GM18861 (cell line): ENCODE measurements at regions not wholly inside any gene's neighbourhood (a gene's known extent, or its start where the extent isn't known, plus 50 kb on each side); places are given as distances from the start of the nearest gene placed in this dataset.
"Not testable (repeated sequence)": the region's sequence is repeated elsewhere in the genome, so short reads cannot be mapped to it uniquely, and the experiment has no call there.

ENCODE experiments used
- ATAC-seq: cut with Tn5 transposase; IDR thresholded peaks from one replicate; pipeline ENCODE4 v1.9.1; 2021; ENCODE audit not compliant: unreplicated experiment

GRCh38 chr13:47707414-47707813, 293.7 kb downstream of the SUCLA2 start:
- ATAC-seq: no peak

DNA sequence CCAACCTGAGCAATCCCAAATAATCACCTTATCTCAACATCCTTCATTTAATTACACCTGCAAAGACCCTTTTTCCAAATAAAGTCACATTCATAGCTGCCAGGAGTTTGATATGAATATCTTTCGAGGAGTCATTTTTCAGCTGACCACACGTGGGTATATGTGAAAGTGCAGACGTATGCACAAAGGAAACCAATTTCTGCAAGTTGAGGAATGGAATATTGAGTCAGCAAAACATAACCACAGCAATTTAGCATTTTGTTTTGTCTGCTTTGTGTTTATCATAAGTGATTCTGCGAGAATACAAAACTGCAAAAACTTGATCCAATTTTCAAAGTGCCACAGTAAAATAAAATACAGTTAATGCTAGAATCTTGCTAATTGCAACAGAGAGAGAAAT, 295.9 kb downstream of the SUCLA2 start:
- no peak for ATAC-seq

- ATAC-seq: no peak
Measured at GRCh38 chr13:47696674-47697073, 304.4 kb downstream of the SUCLA2 start.

DNA sequence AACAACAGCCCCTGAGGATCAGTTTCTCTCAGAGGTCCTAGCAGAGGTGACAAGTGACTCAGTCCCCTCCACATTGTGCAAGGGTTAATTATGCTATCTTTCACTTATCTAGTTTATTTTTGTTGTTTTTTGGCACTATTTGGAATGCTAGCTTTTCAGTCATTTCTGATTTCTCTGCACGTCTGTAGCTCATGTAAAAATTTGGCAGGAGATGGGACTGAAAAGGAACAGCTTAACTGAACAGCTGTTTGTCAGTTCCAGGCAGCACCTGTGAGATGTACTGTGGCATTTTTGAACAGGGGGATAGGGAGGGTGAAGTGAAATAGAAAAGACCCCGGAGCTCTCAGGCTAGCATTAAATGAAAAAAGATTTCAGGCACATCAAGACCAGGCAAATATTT, 313.5 kb downstream of the SUCLA2 start:
- no peak for ATAC-seq

DNA sequence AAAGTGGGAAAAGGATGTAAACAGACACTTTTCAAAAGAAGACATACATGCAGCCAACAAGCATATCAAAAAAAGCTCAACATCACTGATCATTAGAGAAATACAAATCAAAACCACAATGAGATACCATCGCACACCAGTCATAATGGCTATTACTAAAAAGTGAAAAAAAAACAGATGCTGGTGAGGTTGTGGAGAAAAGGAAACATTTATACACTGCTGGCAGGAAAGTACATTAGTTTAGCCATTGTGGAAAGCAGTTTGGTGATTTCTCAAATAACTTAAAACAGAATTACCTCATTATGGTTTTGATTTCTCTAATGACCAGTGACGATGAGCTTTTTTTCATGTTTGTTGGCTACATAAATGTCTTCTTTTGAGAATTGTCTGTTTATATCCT, 315.9 kb downstream of the SUCLA2 start:
- ATAC-seq: not testable (repeated sequence)

GRCh38 chr13:47680748-47681147, 320.3 kb downstream of the SUCLA2 start:
- no peak for ATAC-seq

- no peak for ATAC-seq
Measured at GRCh38 chr13:47679401-47679800, 321.7 kb downstream of the SUCLA2 start.

DNA sequence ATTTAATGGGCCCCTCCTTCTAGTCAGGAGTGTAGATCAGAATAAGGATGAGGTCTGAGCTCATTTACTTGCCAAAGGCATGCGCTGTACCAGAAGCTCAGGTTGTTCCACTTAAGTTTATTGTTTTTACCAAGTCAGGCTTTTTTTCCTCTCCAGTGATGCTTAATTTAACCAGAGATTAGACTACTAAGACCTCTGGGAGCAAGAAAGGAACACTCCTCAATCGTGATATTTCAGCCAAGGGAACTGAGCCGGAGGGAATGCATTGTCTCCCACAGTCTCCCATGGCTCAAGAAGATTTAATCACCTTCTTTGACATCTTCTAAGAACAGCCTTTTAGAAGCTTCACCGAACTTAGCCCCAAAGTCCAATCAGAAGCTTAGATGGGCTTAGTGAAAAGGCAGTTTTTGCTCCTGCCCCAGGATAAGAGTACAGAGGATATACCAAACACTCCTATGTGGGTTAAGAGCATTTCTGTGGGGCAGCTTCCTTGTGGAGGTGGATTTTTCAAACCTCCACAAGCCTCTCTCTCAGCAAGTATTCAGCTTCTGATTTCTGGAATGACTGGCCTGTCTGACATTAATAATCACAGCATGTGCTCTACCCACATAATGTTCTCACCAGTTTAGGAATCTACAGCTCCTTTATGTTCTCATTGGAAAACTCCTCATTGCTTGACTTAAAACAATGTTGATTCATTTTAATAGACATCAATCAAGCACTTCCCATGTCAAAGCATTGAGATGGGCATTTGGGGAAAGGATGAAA, 322.7 kb downstream of the SUCLA2 start:
- no peak for ATAC-seq

DNA sequence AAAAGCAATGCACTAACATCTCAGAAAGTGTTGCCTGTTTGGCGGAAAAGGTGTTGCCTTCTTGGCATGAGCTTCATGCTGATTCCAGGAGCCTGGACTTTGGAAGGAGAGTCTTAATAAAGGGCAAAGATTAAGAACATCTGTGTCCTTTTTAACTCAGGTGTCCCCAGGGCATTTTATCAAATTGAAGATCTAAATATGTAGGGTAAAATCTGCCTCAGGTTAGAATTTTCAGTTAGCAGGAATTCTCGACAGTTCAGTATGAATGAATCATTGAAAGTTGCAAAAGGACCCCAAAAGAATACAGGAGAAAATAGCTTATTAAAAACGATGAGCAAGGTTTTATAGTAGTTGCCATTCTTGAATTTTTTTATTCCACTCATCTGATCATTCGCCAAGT, 325.2 kb downstream of the SUCLA2 start:
- ATAC-seq: no peak

- no peak for ATAC-seq
Measured at GRCh38 chr13:47673009-47673850, 327.8 kb downstream of the SUCLA2 start.

- ATAC-seq: no peak
Measured at GRCh38 chr13:47672245-47673008, 328.6 kb downstream of the SUCLA2 start.

DNA sequence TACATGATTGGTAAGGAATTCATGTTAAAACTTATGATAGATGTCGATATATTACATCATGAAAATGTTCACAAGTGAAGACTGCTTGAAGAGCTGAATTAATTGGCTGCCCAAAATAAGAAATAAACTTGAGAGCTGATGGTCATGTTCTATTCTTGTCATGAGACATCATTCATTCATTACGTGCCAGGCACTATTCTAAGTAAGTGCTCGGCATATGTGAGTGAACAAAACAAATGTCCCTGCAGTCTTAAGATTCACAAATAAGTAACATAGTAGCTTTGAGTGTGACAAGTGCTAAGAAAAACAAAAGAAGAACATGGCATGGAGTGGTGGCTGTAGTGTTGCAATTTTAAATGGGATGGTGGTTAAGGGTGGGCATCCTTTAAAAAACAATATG, 329.3 kb downstream of the SUCLA2 start:
- ATAC-seq: no peak

- no peak for ATAC-seq
Measured at GRCh38 chr13:47665043-47665442, 336.0 kb downstream of the SUCLA2 start.

GRCh38 chr13:47661076-47661475, 340.0 kb downstream of the SUCLA2 start:
- no peak for ATAC-seq

GRCh38 chr13:47656651-47657050, 344.4 kb downstream of the SUCLA2 start:
- ATAC-seq: no peak

DNA sequence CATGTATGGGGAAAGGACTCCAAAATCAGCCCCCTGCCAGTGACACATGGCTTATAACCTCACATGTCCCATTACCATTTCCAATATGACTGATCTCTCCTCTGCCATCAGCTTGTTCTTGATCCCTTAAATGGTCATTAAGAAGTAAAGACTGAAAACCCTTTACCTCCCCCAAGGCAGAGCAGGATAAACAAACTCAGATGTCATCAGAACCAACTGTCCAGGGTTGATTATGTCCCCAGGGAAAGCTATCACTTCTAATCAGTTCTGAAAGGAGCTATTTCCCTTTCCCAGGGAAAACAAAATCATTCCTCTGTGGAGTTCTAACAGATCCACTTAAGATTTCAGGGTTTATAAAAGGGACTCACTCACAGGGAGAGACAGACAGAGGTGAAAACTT, 350.9 kb downstream of the SUCLA2 start:
- no peak for ATAC-seq

- no peak for ATAC-seq
Measured at GRCh38 chr13:47647001-47647400, 354.1 kb downstream of the SUCLA2 start.

GRCh38 chr13:47646298-47646697, 354.8 kb downstream of the SUCLA2 start:
- ATAC-seq: no peak

DNA sequence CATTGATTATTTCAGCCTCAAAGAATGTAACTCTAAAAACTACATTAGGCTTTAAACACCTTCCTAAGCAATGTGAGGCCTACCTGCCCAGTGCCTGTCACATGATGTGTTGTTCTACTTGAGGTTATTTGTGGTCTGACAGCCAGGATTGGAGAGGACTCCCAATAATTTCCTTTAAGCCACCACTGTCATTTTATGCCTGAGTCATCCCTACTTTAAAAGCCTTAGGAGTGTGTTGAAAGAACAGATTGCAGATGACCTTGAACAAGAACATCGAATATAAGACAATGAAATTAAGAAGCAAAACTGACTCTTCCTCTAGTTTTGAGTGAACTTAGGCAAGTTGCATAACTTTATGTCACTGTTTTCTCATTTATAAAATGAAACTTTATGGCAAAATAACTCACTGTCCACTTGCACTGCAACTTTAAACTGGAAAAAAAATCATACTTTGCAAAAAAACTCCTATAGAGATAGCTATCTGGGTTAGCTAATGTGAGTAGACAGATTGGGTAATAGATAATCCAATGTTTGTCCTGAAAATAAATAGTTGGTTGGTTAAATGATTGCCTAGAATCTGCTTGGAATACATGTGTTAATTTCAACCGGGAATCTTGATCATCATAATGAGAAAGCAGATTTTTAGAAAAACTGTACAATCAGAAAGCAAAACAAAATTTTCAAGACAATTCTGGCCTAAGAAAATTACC, 361.2 kb downstream of the SUCLA2 start:
- no peak for ATAC-seq

DNA sequence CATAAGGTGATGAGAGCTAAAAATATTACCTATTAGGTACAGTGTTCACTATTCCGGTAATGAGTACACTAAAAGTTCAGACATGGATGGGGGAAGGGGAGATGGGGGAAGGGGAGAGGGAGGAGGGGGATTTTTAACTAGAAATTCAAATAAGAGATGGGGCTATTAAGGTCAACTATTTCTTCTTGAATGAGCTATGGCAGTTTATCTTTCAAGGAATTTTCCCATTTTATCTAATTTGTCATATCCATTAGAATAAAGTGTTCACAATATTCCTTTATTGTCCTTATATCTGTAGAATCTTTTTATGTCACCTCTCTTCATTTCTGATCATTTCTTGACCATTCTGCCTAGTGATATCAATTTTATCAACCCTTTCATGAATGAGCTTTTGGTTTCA, 362.4 kb downstream of the SUCLA2 start:
- ATAC-seq: no peak

DNA sequence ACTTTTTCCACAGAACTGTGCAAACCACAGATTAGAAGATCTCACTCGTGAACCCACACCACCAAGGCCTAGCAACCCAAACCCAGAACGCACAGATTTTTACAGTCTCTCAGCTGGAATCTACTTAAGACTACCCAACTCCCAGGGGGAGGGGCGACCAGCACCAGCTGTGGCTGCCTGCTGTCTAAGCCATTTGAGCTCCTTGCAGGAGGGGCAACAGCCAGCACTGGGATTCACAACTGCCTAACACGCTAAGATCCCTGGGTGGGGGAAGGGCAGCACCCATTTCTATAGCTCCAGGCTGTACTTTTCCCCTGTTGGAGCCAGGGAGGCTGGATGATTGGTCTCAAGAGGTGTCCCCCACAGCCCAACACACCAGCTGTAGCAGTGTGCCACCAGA, 368.8 kb downstream of the SUCLA2 start:
- ATAC-seq: no peak
